ENCODE measurements at regions not wholly inside any gene's neighbourhood (a gene's known extent, or its start where the extent isn't known, plus 50 kb on each side); places are given as distances from the start of the nearest gene placed in this dataset.
"Not testable (repeated sequence)": the region's sequence is repeated elsewhere in the genome, so short reads cannot be mapped to it uniquely, and the experiment has no call there.

- no peak overlapping the region for H3K9ac ChIP-seq (ENCODE audit: low read length)
- H2AFZ ChIP-seq (ENCODE audit: low read depth, low read length), result no peak overlapping the region
- no peaks in the 10 kb centered on the region for H3K4me1 ChIP-seq (ENCODE audit: low read length)
- H3K4me2 ChIP-seq (ENCODE audit: low read length), result no peak overlapping the region
- 0 out of 2 replicates have a peak, but pooled peaks cover 5% of the 10 kb centered on the region for H3K27me3 ChIP-seq (ENCODE audit: low read depth, low read length)
- H3K27ac ChIP-seq (ENCODE audit: low read length), result no peak overlapping the region
- H3K79me2 ChIP-seq (ENCODE audit: low read length), result no peaks in the 10 kb centered on the region
- no peaks in the 10 kb centered on the region for H3K9me3 ChIP-seq (ENCODE audit: insufficient read depth, low read length)
- no peaks in the 10 kb centered on the region for H3K36me3 ChIP-seq (replicated peaks; ENCODE audit: low read depth, low read length)
- no peaks in the 10 kb centered on the region for H4K20me1 ChIP-seq (ENCODE audit: insufficient read depth, low read length)
- no peak overlapping the region for H3K4me3 ChIP-seq (ENCODE audit: low read length)
- no peak for TF ChIP-seq CTCF (IDR thresholded peaks at IDR 0.05; ENCODE audit: low read depth, low read length)
- TF ChIP-seq EZH2phosphoT487 (IDR thresholded peaks at IDR 0.05; ENCODE audit: low read depth), result no peak
These were observed 344.9 kb downstream of the DAD1 start for GRCh38 chr14:22243971-22244581.

GRCh38 chr14:22238320-22238719 is 350.7 kb downstream of the DAD1 start:
- not testable (repeated sequence) for H3K36me3 ChIP-seq (replicated peaks; ENCODE audit: low read depth, low read length); H2AFZ ChIP-seq (ENCODE audit: low read depth, low read length); H3K27me3 ChIP-seq (ENCODE audit: low read depth, low read length); H3K4me2 ChIP-seq (ENCODE audit: low read length); H3K79me2 ChIP-seq (ENCODE audit: low read length); H3K4me3 ChIP-seq (ENCODE audit: low read length); H3K9ac ChIP-seq (ENCODE audit: low read length); H3K9me3 ChIP-seq (ENCODE audit: insufficient read depth, low read length); H4K20me1 ChIP-seq (ENCODE audit: insufficient read depth, low read length); H3K27ac ChIP-seq (ENCODE audit: low read length); H3K4me1 ChIP-seq (ENCODE audit: low read length)

DNA sequence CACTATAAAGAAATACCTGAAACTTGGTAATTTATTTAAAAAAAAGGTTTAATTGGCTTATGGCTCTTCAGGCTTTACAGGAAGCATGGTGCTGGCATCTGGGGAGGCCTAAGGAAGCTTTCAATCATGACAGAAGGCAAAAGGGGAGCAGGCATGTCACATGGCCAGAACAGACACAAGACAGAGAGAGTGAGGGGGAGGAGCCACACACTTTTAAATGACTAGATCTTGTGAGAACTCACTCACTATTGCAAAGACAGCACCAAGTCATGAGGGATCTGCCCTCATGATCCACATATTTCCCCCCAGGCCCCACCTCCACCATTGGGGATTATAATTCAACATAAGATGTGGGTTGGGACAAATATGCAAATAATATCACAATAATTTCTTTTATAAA is 355.6 kb downstream of the DAD1 start:
- no peak overlapping the region for H3K9ac ChIP-seq (ENCODE audit: low read length)

GRCh38 chr14:22232933-22233332 is 356.1 kb downstream of the DAD1 start:
- Histone ChIP-seq H3K4me2 (ENCODE audit: low read length) (no peak overlapping the region), H3K4me1 (ENCODE audit: low read length) (peaks cover 19% of the 10 kb centered on the region), H3K36me3 (replicated peaks; ENCODE audit: low read depth, low read length) (no peaks in the 10 kb centered on the region), H3K27ac (ENCODE audit: low read length) (no peak overlapping the region), H3K79me2 (ENCODE audit: low read length) (no peaks in the 10 kb centered on the region), H3K27me3 (ENCODE audit: low read depth, low read length) (no peaks in the 10 kb centered on the region), H2AFZ (ENCODE audit: low read depth, low read length) (no peak overlapping the region), H4K20me1 (ENCODE audit: insufficient read depth, low read length) (no peaks in the 10 kb centered on the region), H3K9me3 (ENCODE audit: insufficient read depth, low read length) (no peaks in the 10 kb centered on the region), H3K9ac (ENCODE audit: low read length) (no peak overlapping the region), H3K4me3 (ENCODE audit: low read length) (no peak overlapping the region)
- no peak for TF ChIP-seq EZH2phosphoT487 (IDR thresholded peaks at IDR 0.05; ENCODE audit: low read depth)
- no peak for TF ChIP-seq CTCF (IDR thresholded peaks at IDR 0.05; ENCODE audit: low read depth, low read length)

More for the DNA sequence above, 355.6 kb downstream of the DAD1 start:
- Histone ChIP-seq H2AFZ (ENCODE audit: low read depth, low read length) (no peak overlapping the region), H3K79me2 (ENCODE audit: low read length) (no peaks in the 10 kb centered on the region), H3K4me3 (ENCODE audit: low read length) (no peak overlapping the region), H3K27me3 (ENCODE audit: low read depth, low read length) (no peaks in the 10 kb centered on the region), H4K20me1 (ENCODE audit: insufficient read depth, low read length) (no peaks in the 10 kb centered on the region), H3K27ac (ENCODE audit: low read length) (no peak overlapping the region), H3K4me2 (ENCODE audit: low read length) (no peak overlapping the region), H3K4me1 (ENCODE audit: low read length) (peaks cover 19% of the 10 kb centered on the region), H3K36me3 (replicated peaks; ENCODE audit: low read depth, low read length) (no peaks in the 10 kb centered on the region), H3K9me3 (ENCODE audit: insufficient read depth, low read length) (no peaks in the 10 kb centered on the region)
- TF ChIP-seq EZH2phosphoT487 (IDR thresholded peaks at IDR 0.05; ENCODE audit: low read depth) (no peak), CTCF (IDR thresholded peaks at IDR 0.05; ENCODE audit: low read depth, low read length) (no peak)

All from OCI-LY3 (cell line).